ENCODE measurements at regions not wholly inside any gene's neighbourhood (a gene's known extent, or its start where the extent isn't known, plus 50 kb on each side); places are given as distances from the start of the nearest gene placed in this dataset.

DNA sequence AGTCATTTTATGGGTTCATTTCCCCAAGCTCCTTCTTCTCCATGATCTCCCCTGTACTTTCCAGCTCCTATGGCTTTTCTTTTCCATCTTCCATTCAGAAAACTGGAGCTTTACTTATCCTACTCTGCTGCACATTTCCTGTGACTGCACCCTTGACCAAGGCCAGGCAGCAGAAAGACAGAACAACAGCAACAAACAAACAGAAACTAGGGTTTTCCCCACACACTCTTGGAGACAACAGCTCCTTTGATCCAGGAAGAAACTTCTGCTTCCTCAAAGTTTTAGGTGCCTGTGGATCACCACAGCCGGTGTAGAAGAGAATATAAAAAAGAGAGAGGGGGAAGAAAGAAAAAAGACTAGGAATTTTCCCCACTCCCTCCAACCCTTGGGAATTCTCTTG lies 342.3 kb upstream of the CFAP20DC start:
- TF ChIP-seq, protein P1, sequence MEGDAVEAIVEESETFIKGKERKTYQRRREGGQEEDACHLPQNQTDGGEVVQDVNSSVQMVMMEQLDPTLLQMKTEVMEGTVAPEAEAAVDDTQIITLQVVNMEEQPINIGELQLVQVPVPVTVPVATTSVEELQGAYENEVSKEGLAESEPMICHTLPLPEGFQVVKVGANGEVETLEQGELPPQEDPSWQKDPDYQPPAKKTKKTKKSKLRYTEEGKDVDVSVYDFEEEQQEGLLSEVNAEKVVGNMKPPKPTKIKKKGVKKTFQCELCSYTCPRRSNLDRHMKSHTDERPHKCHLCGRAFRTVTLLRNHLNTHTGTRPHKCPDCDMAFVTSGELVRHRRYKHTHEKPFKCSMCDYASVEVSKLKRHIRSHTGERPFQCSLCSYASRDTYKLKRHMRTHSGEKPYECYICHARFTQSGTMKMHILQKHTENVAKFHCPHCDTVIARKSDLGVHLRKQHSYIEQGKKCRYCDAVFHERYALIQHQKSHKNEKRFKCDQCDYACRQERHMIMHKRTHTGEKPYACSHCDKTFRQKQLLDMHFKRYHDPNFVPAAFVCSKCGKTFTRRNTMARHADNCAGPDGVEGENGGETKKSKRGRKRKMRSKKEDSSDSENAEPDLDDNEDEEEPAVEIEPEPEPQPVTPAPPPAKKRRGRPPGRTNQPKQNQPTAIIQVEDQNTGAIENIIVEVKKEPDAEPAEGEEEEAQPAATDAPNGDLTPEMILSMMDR (IDR thresholded peaks at IDR 0.05; ENCODE audit: low read length) = no peak
- no peak for TF ChIP-seq EZH2 (optimal IDR thresholded peaks at IDR 0.05; ENCODE audit: low read depth, low read length)

All from MM.1S (cell line).